ENCODE measurements at regions not wholly inside any gene's neighbourhood (a gene's known extent, or its start where the extent isn't known, plus 50 kb on each side); places are given as distances from the start of the nearest gene placed in this dataset.

- DNase-seq, result no peak
- Histone ChIP-seq H3K4me3 (ENCODE audit: low read depth, low read length) (no peak overlapping the region), H3K36me3 (ENCODE audit: control insufficient read depth, insufficient read depth, low read length) (no peaks in the 10 kb centered on the region), H3K27me3 (replicated peaks; ENCODE audit: control insufficient read depth, insufficient read depth, low read length) (no peaks in the 10 kb centered on the region), H3K9me3 (no peaks in the 10 kb centered on the region; the same call in 1 of the 2 replicates), H3K4me1 (no peaks in the 10 kb centered on the region)
- TF ChIP-seq CTCF (IDR thresholded peaks at IDR 0.05; ENCODE audit: insufficient read depth in 1 of 2, low read depth in 1 of 2, low read length in 1 of 2, severe bottlenecking in 1 of 2, unreplicated experiment in 1 of 2), result no peak
- ChIA-PET POLR2A (no interaction called here), CTCF (no interaction called here)
- Mint-ChIP-seq H3K27ac (ENCODE audit: unreplicated experiment) (no peak overlapping the region), H3K9me3 (ENCODE audit: unreplicated experiment) (no peaks in the 10 kb centered on the region), H3K4me3 (ENCODE audit: unreplicated experiment) (no peak overlapping the region), H3K36me3 (ENCODE audit: insufficient read depth, unreplicated experiment) (no peaks in the 10 kb centered on the region), H3K4me1 (ENCODE audit: low read depth, unreplicated experiment) (no peaks in the 10 kb centered on the region), H3K27me3 (ENCODE audit: insufficient read depth, unreplicated experiment) (no peaks in the 10 kb centered on the region)
- no TSS peak for BruUV-seq (replicated peaks)
- intact Hi-C loops (cut with micrococcal nuclease; ENCODE audit: unreplicated experiment), result no loop called here
Measured at GRCh38 chr17:72188801-72189200, 68.0 kb downstream of the SOX9 start.

- Mint-ChIP-seq H3K4me1 (ENCODE audit: low read depth, unreplicated experiment) (no peaks in the 10 kb centered on the region), H3K4me3 (ENCODE audit: unreplicated experiment) (no peak overlapping the region), H3K27ac (ENCODE audit: unreplicated experiment) (no peak overlapping the region), H3K27me3 (ENCODE audit: insufficient read depth, unreplicated experiment) (no peaks in the 10 kb centered on the region), H3K9me3 (ENCODE audit: unreplicated experiment) (no peaks in the 10 kb centered on the region), H3K36me3 (ENCODE audit: insufficient read depth, unreplicated experiment) (no peaks in the 10 kb centered on the region)
- ChIA-PET POLR2A (no interaction called here), CTCF (no interaction called here)
- no peak for TF ChIP-seq CTCF (IDR thresholded peaks at IDR 0.05; ENCODE audit: insufficient read depth in 1 of 2, low read depth in 1 of 2, low read length in 1 of 2, severe bottlenecking in 1 of 2, unreplicated experiment in 1 of 2)
- Histone ChIP-seq H3K4me1 (no peaks in the 10 kb centered on the region), H3K27me3 (replicated peaks; ENCODE audit: control insufficient read depth, insufficient read depth, low read length) (no peaks in the 10 kb centered on the region), H3K4me3 (ENCODE audit: low read depth, low read length) (no peak overlapping the region), H3K36me3 (ENCODE audit: control insufficient read depth, insufficient read depth, low read length) (no peaks in the 10 kb centered on the region), H3K9me3 (no peaks in the 10 kb centered on the region; the same call in 1 of the 2 replicates)
- DNase-seq, result no peak
- no TSS peak for BruUV-seq (replicated peaks)
- intact Hi-C loops (cut with micrococcal nuclease; ENCODE audit: unreplicated experiment), result no loop called here
Measured at GRCh38 chr17:72189768-72190593, 69.2 kb downstream of the SOX9 start.

GRCh38 chr17:72191356-72191755 lies 70.5 kb downstream of the SOX9 start:
- no peak overlapping the region for H3K4me3 ChIP-seq (ENCODE audit: low read depth, low read length)
- Mint-ChIP-seq H3K36me3 (ENCODE audit: insufficient read depth, unreplicated experiment) (no peaks in the 10 kb centered on the region), H3K27me3 (ENCODE audit: insufficient read depth, unreplicated experiment) (no peaks in the 10 kb centered on the region), H3K9me3 (ENCODE audit: unreplicated experiment) (peaks cover 7% of the 10 kb centered on the region), H3K27ac (ENCODE audit: unreplicated experiment) (no peak overlapping the region), H3K4me1 (ENCODE audit: low read depth, unreplicated experiment) (no peaks in the 10 kb centered on the region), H3K4me3 (ENCODE audit: unreplicated experiment) (no peak overlapping the region)
- intact Hi-C loops (cut with micrococcal nuclease; ENCODE audit: unreplicated experiment), result no loop called here
- ChIA-PET POLR2A (no interaction called here), CTCF (no interaction called here)
- BruUV-seq (replicated peaks), result no TSS peak
- no peaks in the 10 kb centered on the region for H3K4me1 ChIP-seq
- no peak for DNase-seq
- no peak for TF ChIP-seq CTCF (IDR thresholded peaks at IDR 0.05; ENCODE audit: insufficient read depth in 1 of 2, low read depth in 1 of 2, low read length in 1 of 2, severe bottlenecking in 1 of 2, unreplicated experiment in 1 of 2)
- H3K36me3 ChIP-seq (ENCODE audit: control insufficient read depth, insufficient read depth, low read length), result no peaks in the 10 kb centered on the region
- H3K9me3 ChIP-seq, result no peaks in the 10 kb centered on the region; the same call in 1 of the 2 replicates
- H3K27me3 ChIP-seq (replicated peaks; ENCODE audit: control insufficient read depth, insufficient read depth, low read length), result no peaks in the 10 kb centered on the region

All from Caco-2 (cell line).